Peyer's patch (tissue), 4 donors: ENCODE measurements at regions not wholly inside any gene's neighbourhood (a gene's known extent, or its start where the extent isn't known, plus 50 kb on each side); places are given as distances from the start of the nearest gene placed in this dataset.

ENCODE experiments used
- CTCF ChIP-seq, 6 experiments: fragments of 450-650 bp in 4 of 6; fragments of 200-600 bp in 2 of 6; sonication (generic) in 1 of 6; IDR thresholded peaks; one replicate each; pipeline ENCODE4 v1.5.1; 2017 to 2019; ENCODE audit warnings: antibody characterized with exemption in 6 of 6, mild to moderate bottlenecking in 3 of 6, moderate library complexity in 1 of 6
- POLR2A ChIP-seq, 2 donors: fragments of 450-650 bp; IDR thresholded peaks; one replicate each; pipeline ENCODE4 v1.5.1; 2017; ENCODE audit warnings: antibody characterized with exemption in 2 of 2, mild to moderate bottlenecking in 2 of 2, moderate library complexity in 2 of 2

- TF ChIP-seq CTCF (IDR thresholded peaks at IDR 0.05) (no peak), POLR2A (IDR thresholded peaks at IDR 0.05) (no peak)
Observed at GRCh38 chr15:101583284-101583683, 68.9 kb downstream of the TM2D3 start.
